Activated T-cell treated with anti-CD3 and anti-CD28 coated beads, Interleukin-2, amount 50 U/mL, for 72 hours (primary cell): ENCODE measurements at regions not wholly inside any gene's neighbourhood (a gene's known extent, or its start where the extent isn't known, plus 50 kb on each side); places are given as distances from the start of the nearest gene placed in this dataset.

Experiments used
- ATAC-seq, 2 donors: fragments of 150-1000 bp; cut with Tn5 transposase; replicated peaks in 1 of 2; 2 replicates each; pipeline ENCODE4 v1.10.0; 2021; ENCODE audit warnings: moderate library complexity in 2 of 2, mild to moderate bottlenecking in 1 of 2
- DNase-seq, 2 donors: peaks; one replicate each; pipeline ENCODE4 v3.0.0; 2021 to 2022; ENCODE audit warnings: mixed read lengths in 1 of 2
- H3K27ac Mint-ChIP-seq: one replicate; pipeline ENCODE4 v1.8.0; 2022; ENCODE audit warnings: mild to moderate bottlenecking, moderate library complexity, mixed read lengths
- H3K27me3 Mint-ChIP-seq: one replicate; pipeline ENCODE4 v1.8.0; 2022; ENCODE audit warnings: low read depth, mixed read lengths
- H3K36me3 Mint-ChIP-seq, 2 donors: one replicate each; pipeline ENCODE4 v1.8.0; 2022; ENCODE audit warnings: mixed read lengths in 2 of 2, mild to moderate bottlenecking in 1 of 2; ENCODE audit not compliant: insufficient read depth in 2 of 2
- H3K4me1 Mint-ChIP-seq: one replicate; pipeline ENCODE4 v1.8.0; 2022; ENCODE audit warnings: low read depth, mixed read lengths
- H3K4me3 Mint-ChIP-seq, 2 donors: one replicate each; pipeline ENCODE4 v1.8.0; 2022; ENCODE audit warnings: mild to moderate bottlenecking in 2 of 2, mixed read lengths in 2 of 2, moderate library complexity in 2 of 2
- H3K9me3 Mint-ChIP-seq, 2 donors: one replicate each; pipeline ENCODE4 v1.8.0; 2022; ENCODE audit warnings: mixed read lengths in 2 of 2

- Mint-ChIP-seq H3K36me3 (no peaks in the 10 kb centered on the region), H3K9me3 (peaks cover 4 to 9% of the 10 kb centered on the region in 2 donors), H3K4me1 (no peaks in the 10 kb centered on the region), H3K27me3 (no peaks in the 10 kb centered on the region), H3K27ac (no peak overlapping the region), H3K4me3 (no peak overlapping the region)
- ATAC-seq = no peak
- no peak for DNase-seq
Measured at GRCh38 chr13:107348471-107348870, 780.5 kb upstream of the ARGLU1 start.

- no peak for DNase-seq
- ATAC-seq = no peak
- no peaks in the 10 kb centered on the region for H3K4me1 Mint-ChIP-seq
- no peak overlapping the region for H3K27ac Mint-ChIP-seq
- peaks cover 5 to 9% of the 10 kb centered on the region in 2 donors for H3K9me3 Mint-ChIP-seq
- H3K27me3 Mint-ChIP-seq = no peaks in the 10 kb centered on the region
- H3K36me3 Mint-ChIP-seq = no peaks in the 10 kb centered on the region
- no peak overlapping the region for H3K4me3 Mint-ChIP-seq
Measured at GRCh38 chr13:107347641-107348369, 779.9 kb upstream of the ARGLU1 start.

- Mint-ChIP-seq H3K4me3 (no peak overlapping the region), H3K36me3 (no peaks in the 10 kb centered on the region), H3K27ac (no peak overlapping the region), H3K4me1 (no peaks in the 10 kb centered on the region), H3K9me3 (peaks cover 5 to 8% of the 10 kb centered on the region in 2 donors), H3K27me3 (no peaks in the 10 kb centered on the region)
- ATAC-seq (no peak), DNase-seq (no peak)
Measured at GRCh38 chr13:107342747-107343146, 774.8 kb upstream of the ARGLU1 start.

- no peaks in the 10 kb centered on the region for H3K4me1 Mint-ChIP-seq
- ATAC-seq = no peak
- DNase-seq = no peak
- H3K27me3 Mint-ChIP-seq = no peaks in the 10 kb centered on the region
- peaks cover 4 to 6% of the 10 kb centered on the region in 2 donors for H3K9me3 Mint-ChIP-seq
- H3K36me3 Mint-ChIP-seq = no peaks in the 10 kb centered on the region
- no peak overlapping the region for H3K27ac Mint-ChIP-seq
- H3K4me3 Mint-ChIP-seq = no peak overlapping the region
Measured at GRCh38 chr13:107339209-107339608, 771.3 kb upstream of the ARGLU1 start.

GRCh38 chr13:107332188-107332587, 764.3 kb upstream of the ARGLU1 start:
- ATAC-seq = no peak
- Mint-ChIP-seq H3K27ac (no peak overlapping the region), H3K9me3 (peaks cover 2% of the 10 kb centered on the region in 2 donors), H3K36me3 (no peaks in the 10 kb centered on the region), H3K4me1 (no peaks in the 10 kb centered on the region), H3K4me3 (no peak overlapping the region), H3K27me3 (no peaks in the 10 kb centered on the region)
- DNase-seq = no peak

- Mint-ChIP-seq H3K4me1 (no peaks in the 10 kb centered on the region), H3K9me3 (peaks cover 2% of the 10 kb centered on the region in 2 donors), H3K27ac (no peak overlapping the region), H3K27me3 (no peaks in the 10 kb centered on the region), H3K36me3 (no peaks in the 10 kb centered on the region), H3K4me3 (no peak overlapping the region)
- DNase-seq = no peak
- no peak for ATAC-seq
Measured at GRCh38 chr13:107331359-107331758, 763.4 kb upstream of the ARGLU1 start.

- no peak for DNase-seq
- Mint-ChIP-seq H3K27ac (no peak overlapping the region), H3K4me1 (no peaks in the 10 kb centered on the region), H3K27me3 (no peaks in the 10 kb centered on the region), H3K36me3 (no peaks in the 10 kb centered on the region), H3K4me3 (no peak overlapping the region), H3K9me3 (peaks cover 2% of the 10 kb centered on the region in 2 donors)
- no peak for ATAC-seq
Measured at GRCh38 chr13:107330484-107330883, 762.5 kb upstream of the ARGLU1 start.

GRCh38 chr13:107329991-107330390, 762.1 kb upstream of the ARGLU1 start:
- no peak overlapping the region for H3K4me3 Mint-ChIP-seq
- H3K36me3 Mint-ChIP-seq = no peaks in the 10 kb centered on the region
- peaks cover 2% of the 10 kb centered on the region in 2 donors for H3K9me3 Mint-ChIP-seq
- H3K27me3 Mint-ChIP-seq = no peaks in the 10 kb centered on the region
- ATAC-seq (no peak), DNase-seq (no peak)
- no peaks in the 10 kb centered on the region for H3K4me1 Mint-ChIP-seq
- no peak overlapping the region for H3K27ac Mint-ChIP-seq

- H3K4me3 Mint-ChIP-seq = no peak overlapping the region
- H3K27me3 Mint-ChIP-seq = no peaks in the 10 kb centered on the region
- H3K36me3 Mint-ChIP-seq = no peaks in the 10 kb centered on the region
- H3K27ac Mint-ChIP-seq = no peak overlapping the region
- DNase-seq (no peak), ATAC-seq (no peak)
- no peaks in the 10 kb centered on the region for H3K4me1 Mint-ChIP-seq
- peaks cover 2 to 6% of the 10 kb centered on the region in 2 donors for H3K9me3 Mint-ChIP-seq
Measured at GRCh38 chr13:107324416-107325204, 756.7 kb upstream of the ARGLU1 start.

- peaks cover 0 to 4% of the 10 kb centered on the region in 2 donors for H3K9me3 Mint-ChIP-seq
- no peak for ATAC-seq
- H3K27ac Mint-ChIP-seq = no peak overlapping the region
- no peaks in the 10 kb centered on the region for H3K36me3 Mint-ChIP-seq
- H3K4me3 Mint-ChIP-seq = no peak overlapping the region
- no peaks in the 10 kb centered on the region for H3K4me1 Mint-ChIP-seq
- H3K27me3 Mint-ChIP-seq = no peaks in the 10 kb centered on the region
- no peak for DNase-seq
Measured at GRCh38 chr13:107322228-107322627, 754.3 kb upstream of the ARGLU1 start.

- Mint-ChIP-seq H3K4me3 (no peak overlapping the region), H3K27me3 (no peaks in the 10 kb centered on the region), H3K9me3 (peaks cover 0 to 1% of the 10 kb centered on the region in 2 donors), H3K27ac (no peak overlapping the region), H3K36me3 (no peaks in the 10 kb centered on the region), H3K4me1 (no peaks in the 10 kb centered on the region)
- no peak for ATAC-seq
- DNase-seq = no peak
Measured at GRCh38 chr13:107305178-107305577, 737.2 kb upstream of the ARGLU1 start.

- DNase-seq (no peak), ATAC-seq (no peak)
- Mint-ChIP-seq H3K4me3 (no peak overlapping the region), H3K36me3 (no peaks in the 10 kb centered on the region), H3K9me3 (peaks cover 0 to 3% of the 10 kb centered on the region in 2 donors), H3K27me3 (no peaks in the 10 kb centered on the region), H3K27ac (no peak overlapping the region), H3K4me1 (no peaks in the 10 kb centered on the region)
Measured at GRCh38 chr13:107301724-107302374, 733.9 kb upstream of the ARGLU1 start.

- Mint-ChIP-seq H3K4me1 (no peaks in the 10 kb centered on the region), H3K27ac (no peak overlapping the region), H3K4me3 (no peak overlapping the region), H3K9me3 (peaks cover 0 to 9% of the 10 kb centered on the region in 2 donors), H3K36me3 (no peaks in the 10 kb centered on the region), H3K27me3 (no peaks in the 10 kb centered on the region)
- no peak for DNase-seq
- ATAC-seq = no peak
Measured at GRCh38 chr13:107299717-107300116, 731.8 kb upstream of the ARGLU1 start.
